GM18511 (cell line): ENCODE measurements at regions not wholly inside any gene's neighbourhood (a gene's known extent, or its start where the extent isn't known, plus 50 kb on each side); places are given as distances from the start of the nearest gene placed in this dataset.

ENCODE experiments used
- ATAC-seq: cut with Tn5 transposase; IDR thresholded peaks from one replicate; pipeline ENCODE4 v1.9.1; 2021; ENCODE audit warnings: mild to moderate bottlenecking, moderate library complexity; ENCODE audit not compliant: unreplicated experiment

DNA sequence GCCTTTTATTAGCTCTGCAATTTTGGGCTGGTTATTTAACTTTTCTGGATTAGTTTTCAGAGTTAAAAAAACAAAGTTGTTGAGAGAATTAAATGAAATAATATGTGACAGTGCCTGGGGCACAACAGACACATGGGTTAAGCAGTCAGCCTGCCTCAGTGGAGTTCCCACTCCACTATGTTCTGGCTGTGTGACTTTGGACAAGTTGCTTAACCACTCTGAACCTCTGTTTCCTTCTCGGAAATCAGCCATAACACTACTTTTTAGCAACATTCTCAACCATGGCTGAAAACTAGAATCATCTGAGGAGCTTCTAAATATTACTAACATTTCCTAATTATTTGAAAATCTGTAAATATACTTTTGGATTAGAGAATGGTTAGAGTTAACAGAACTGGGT, 56.5 kb upstream of the SLC6A11 start:
- ATAC-seq, result no peak

DNA sequence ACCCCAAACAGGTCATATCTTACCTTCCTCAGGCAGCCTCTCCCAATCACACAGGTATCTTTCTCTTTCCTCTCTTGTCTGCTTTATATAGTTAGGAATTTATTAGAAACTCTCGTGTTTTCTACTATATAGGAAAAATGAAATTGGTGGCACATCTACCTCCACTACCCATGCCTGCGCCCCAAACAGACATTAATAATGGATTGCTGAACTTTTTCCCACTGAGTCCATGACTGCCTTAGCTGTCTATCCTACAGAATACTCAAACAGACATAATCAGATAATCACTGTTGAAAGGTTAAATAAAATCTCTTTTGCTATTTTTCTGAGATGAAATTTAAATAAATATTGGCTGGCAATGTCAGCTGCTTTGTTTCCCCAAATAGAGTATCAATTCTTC, 55.8 kb upstream of the SLC6A11 start:
- ATAC-seq, result no peak

DNA sequence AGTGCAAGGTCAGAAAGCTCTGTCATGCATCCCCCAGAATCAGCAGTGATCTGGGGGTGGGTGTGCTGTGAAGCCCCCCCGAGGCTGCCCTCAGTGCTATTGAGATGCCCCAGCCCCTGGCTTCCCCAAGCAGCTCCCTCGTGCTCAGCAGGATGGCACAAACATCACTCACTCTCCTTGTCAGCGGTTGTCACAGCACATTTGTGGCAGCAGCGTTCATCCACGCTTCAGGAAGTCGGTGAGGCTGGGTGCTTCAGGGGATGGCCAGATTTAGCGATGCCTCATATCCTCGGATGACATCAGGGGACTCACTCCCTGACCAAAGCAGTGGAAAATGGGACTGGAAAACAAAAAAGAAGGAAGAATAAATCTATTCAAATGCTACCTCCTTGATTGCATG, 54.4 kb upstream of the SLC6A11 start:
- ATAC-seq, result no peak

DNA sequence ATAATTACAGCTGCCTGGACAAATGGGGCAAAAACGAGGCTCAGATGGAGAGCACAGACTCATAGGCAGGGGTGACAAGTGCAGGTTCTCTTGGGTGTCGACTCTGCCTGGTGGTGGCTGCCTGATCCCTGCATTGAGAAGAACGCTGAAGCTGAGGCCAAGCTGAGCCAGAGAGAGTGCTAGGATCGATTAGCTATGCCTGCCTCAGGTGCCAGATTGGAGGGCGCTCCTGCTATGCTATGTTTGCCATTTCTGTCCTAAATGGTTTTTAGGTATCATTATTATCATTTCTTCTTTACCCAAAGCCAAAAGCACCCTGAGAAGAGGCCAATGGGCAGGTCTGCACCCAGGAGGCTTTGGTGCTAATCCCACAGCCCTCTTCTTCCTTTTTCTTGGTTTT, 53.9 kb upstream of the SLC6A11 start:
- no peak for ATAC-seq

DNA sequence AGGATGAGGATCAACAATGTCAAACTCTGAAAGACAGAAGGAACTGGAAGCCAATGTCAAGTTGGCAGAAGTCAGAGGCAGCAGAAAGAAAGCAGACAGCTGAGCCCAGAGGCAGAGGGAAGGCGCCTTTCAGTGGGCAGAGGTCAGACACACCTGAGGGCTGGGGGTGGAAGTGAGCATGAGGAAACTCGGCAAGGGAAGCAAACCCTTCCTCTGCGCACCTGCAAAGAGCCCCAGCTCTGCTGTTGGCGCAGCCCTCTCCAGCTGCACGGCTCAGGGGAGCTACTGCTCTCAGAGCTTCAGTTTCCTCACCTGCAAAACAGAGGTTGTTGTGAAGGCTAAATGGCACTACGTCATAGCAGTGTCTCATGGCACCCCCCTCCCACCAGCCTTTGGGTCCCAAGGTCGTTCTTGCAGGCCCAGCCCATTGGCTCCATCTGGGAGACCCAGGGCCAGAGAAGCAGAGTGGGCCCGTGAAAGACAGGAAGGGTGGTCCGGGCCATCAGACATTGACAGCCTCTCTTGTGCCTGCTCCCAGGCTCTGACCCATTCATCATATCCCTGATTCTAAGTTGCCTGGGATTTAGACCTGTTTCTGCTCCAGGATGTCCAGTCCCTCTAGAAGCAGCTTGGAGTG, 53.3 kb upstream of the SLC6A11 start:
- ATAC-seq, result no peak

DNA sequence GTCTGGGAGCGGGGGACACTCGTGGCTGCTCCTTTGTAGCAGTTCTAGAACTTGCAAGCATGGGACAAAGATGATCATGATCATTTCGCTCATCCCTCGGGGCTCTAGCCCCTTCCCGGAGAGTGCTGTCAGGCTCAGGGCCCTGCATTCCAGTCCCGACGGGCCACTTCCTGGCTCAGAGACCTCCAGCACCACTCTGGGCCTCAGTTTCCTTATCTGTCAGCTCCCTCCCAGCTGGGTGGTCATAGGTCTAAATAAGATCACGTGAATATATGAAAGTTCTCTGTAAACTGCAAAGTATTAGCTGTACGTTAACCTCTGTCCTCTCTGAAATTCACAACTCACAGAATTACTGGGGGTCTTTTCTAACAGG, 52.8 kb upstream of the SLC6A11 start:
- no peak for ATAC-seq

DNA sequence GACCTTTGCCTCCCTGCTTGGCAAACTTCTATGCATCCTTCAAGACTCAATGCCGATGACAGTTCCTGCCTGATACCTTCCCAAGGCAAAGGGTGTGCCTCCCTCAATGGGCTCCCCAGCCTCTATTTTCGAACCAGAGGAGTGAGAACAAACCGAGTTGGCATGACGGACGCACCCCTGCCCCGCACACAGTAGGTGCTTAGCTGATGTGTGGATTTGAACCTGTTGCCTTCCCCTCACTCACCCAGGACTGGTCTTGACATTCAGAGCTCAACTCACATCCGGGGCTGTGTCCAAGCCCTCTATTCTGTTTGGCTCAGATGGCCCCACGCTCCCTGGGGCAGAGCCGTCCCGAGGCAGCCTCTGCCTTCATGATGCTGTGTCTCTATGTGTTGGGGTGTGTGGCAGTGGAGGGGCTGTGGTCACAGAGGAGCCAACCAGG, 52.2 kb upstream of the SLC6A11 start:
- no peak for ATAC-seq

DNA sequence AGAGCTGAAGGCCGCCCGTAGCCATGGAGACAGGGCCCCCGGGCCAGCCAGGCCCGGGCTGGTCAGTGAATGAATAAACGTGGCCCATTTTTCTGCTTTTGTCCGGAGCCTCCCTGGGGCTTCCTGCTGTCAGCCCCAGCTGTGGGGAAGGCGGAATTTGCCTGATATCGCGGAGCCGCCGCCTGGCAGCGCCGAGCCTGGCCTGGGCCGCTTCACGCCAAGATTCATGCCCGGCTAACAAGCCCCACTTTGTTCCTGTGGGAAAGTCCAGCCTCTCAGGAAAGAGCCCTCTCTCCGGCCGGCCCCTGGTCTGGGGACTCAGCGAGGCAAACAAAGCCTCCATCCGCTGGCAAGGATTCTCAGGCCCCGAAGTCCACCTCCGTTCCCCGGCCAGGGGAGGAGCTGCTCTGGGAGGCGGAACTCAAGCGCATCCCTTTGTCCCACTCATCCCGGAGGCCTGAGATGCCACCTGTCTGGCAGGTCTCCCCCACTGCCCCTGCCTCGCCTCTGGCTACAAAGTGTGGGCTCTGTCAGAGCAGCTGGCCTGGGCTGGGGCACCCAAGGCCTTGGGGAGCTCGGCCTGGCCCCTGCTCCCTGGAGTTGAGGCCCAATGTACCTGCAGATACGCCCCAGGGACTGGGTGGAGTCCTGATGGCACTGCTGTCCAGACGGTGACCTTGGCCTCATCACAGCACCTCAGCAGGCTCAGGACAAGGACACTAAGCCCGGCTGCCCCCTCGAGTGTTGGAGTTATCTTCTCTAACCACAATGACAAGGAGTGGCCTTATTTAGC, 51.6 kb upstream of the SLC6A11 start:
- no peak for ATAC-seq

DNA sequence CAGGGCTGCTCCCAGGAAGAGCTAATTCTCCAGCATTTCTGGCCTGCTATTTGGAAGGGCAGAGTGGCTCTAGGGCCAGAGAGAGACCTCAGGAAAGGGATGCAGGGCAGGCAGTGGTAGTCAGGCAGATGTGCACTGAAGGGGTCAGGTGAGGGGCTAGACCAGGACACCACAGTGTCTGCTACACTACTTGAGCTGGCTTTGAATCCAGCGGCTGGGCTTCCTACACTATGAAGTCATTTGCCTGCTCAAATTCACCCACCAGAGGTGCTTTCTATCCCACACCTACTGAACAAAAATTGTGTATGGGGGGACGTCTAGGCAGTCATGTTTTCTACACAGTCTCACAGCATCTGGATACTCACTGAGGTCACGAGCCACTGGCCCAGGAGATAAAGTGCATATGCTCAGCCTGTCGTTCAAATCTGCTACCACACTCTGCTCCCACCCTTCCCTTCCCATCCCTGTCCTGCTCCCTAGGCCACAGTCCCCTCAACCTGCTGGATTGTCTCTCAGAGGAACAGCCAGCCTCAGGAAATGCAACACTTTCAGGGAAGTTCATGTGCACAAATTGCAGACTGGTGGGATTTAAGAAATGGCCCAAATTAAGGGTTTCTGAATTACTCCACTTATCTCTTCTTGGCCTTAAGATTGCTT, 49.9 kb upstream of the SLC6A11 start:
- ATAC-seq, result no peak
